Left cardiac atrium (tissue), 4 donors: ENCODE measurements at regions not wholly inside any gene's neighbourhood (a gene's known extent, or its start where the extent isn't known, plus 50 kb on each side); places are given as distances from the start of the nearest gene placed in this dataset.
A peak's percentile ranks its signal among the peaks of the same experiment; 100 is the strongest.

Experiments
- ATAC-seq, 2 donors: fragments of 200-7000 bp; cut with Tn5 transposase; one replicate each; pipeline ENCODE4 v1.9.1; 2020; ENCODE audit warnings: mild to moderate bottlenecking in 2 of 2, moderate library complexity in 2 of 2
- DNase-seq: peaks from one replicate; pipeline ENCODE4 v3.0.0-alpha.2; 2020
- intact Hi-C, 2 donors: fragments of 100-400 bp; cut with DNase I; formaldehyde crosslinking; loops; one replicate each; pipeline versions ENCODE4 v1.14.1 to v1.15.1; 2022 to 2023
- donor health status: DM: no; HTN: yes; CAD: no.
- donor health status: DM: no; HTN: yes; CAD: no; lungs with severe emphysema.
- donor health status: DM: yes; HTN: yes; CAD: no.
- donor health status: Dilated cardiomyopathy.

GRCh38 chr15:31151301-31152233 lies 50.0 kb upstream of the TRPM1 start:
- intact Hi-C loops = no loop called here
- ATAC-seq = no peak

GRCh38 chr15:31153531-31153930 lies 52.0 kb upstream of the TRPM1 start:
- intact Hi-C loops = no loop called here
- DNase-seq (no peak), ATAC-seq (no peak)

More at GRCh38 chr15:31151301-31152233, 50.0 kb upstream of the TRPM1 start:
- DNase-seq = no peak

- DNase-seq (no peak), ATAC-seq (no peak)
- intact Hi-C loops = no loop called here
Observed at GRCh38 chr15:31155151-31155550, 53.6 kb upstream of the TRPM1 start.

GRCh38 chr15:31156226-31156625 lies 54.7 kb upstream of the TRPM1 start:
- intact Hi-C loops = no loop called here
- no peak for DNase-seq

GRCh38 chr15:31156808-31157207 lies 55.3 kb upstream of the TRPM1 start:
- intact Hi-C loops = no loop called here
- DNase-seq (no peak), ATAC-seq (no peak)

More at GRCh38 chr15:31156226-31156625, 54.7 kb upstream of the TRPM1 start:
- no peak for ATAC-seq

GRCh38 chr15:31157644-31158069 lies 56.1 kb upstream of the TRPM1 start:
- intact Hi-C loops = no loop called here
- ATAC-seq = no peak
- no peak for DNase-seq

- DNase-seq (no peak), ATAC-seq (peak; percentile 48 to 83)
- intact Hi-C loops = no loop called here
Observed at GRCh38 chr15:31158858-31159569, 57.5 kb upstream of the TRPM1 start.

- ATAC-seq = no peak
- no peak for DNase-seq
- intact Hi-C loops = no loop called here
Observed at GRCh38 chr15:31159837-31160236, 58.3 kb upstream of the TRPM1 start.

- DNase-seq = no peak
- intact Hi-C loops = no loop called here
- ATAC-seq = no peak
Observed at GRCh38 chr15:31160297-31160696, 58.8 kb upstream of the TRPM1 start.

GRCh38 chr15:31160740-31161495 lies 59.4 kb upstream of the TRPM1 start:
- intact Hi-C loops = no loop called here

GRCh38 chr15:31161951-31162350 lies 60.4 kb upstream of the TRPM1 start:
- intact Hi-C loops = no loop called here
- no peak for DNase-seq

More at GRCh38 chr15:31160740-31161495, 59.4 kb upstream of the TRPM1 start:
- no peak for ATAC-seq
- no peak for DNase-seq

GRCh38 chr15:31162721-31163510 lies 61.4 kb upstream of the TRPM1 start:
- no peak for ATAC-seq
- intact Hi-C loops = no loop called here
- DNase-seq = no peak

More at GRCh38 chr15:31161951-31162350, 60.4 kb upstream of the TRPM1 start:
- no peak for ATAC-seq

GRCh38 chr15:31163769-31164572 lies 62.4 kb upstream of the TRPM1 start:
- ATAC-seq (peak in 1 of 2 donors; percentile 56), DNase-seq (no peak)
- intact Hi-C loops = no loop called here

- ATAC-seq (no peak), DNase-seq (no peak)
- intact Hi-C loops = no loop called here
Observed at GRCh38 chr15:31164573-31164912, 63.0 kb upstream of the TRPM1 start.

- ATAC-seq (no peak), DNase-seq (no peak)
- intact Hi-C loops = no loop called here
Observed at GRCh38 chr15:31169558-31169957, 68.0 kb upstream of the TRPM1 start.

- no peak for ATAC-seq
- no peak for DNase-seq
- intact Hi-C loops = no loop called here
Observed at GRCh38 chr15:31171731-31172130, 70.2 kb upstream of the TRPM1 start.

GRCh38 chr15:31172606-31173005 lies 71.1 kb upstream of the TRPM1 start:
- intact Hi-C loops = no loop called here
- ATAC-seq (no peak), DNase-seq (no peak)

GRCh38 chr15:31173790-31174450 lies 72.4 kb upstream of the TRPM1 start:
- intact Hi-C loops = no loop called here
- no peak for ATAC-seq
- DNase-seq = no peak
